ENCODE measurements at regions not wholly inside any gene's neighbourhood (a gene's known extent, or its start where the extent isn't known, plus 50 kb on each side); places are given as distances from the start of the nearest gene placed in this dataset.

- H3K9me3 ChIP-seq (ENCODE audit: control insufficient read depth, low read length): no peaks in the 10 kb centered on the region
- H3K27me3 ChIP-seq (ENCODE audit: control insufficient read depth, insufficient read depth, low read length): peaks cover 4% of the 10 kb centered on the region
- no peaks in the 10 kb centered on the region for H3K36me3 ChIP-seq (ENCODE audit: control insufficient read depth, insufficient read depth, low read length)
- no peak overlapping the region for H3K4me3 ChIP-seq (ENCODE audit: low read length)
- no peaks in the 10 kb centered on the region for H3K4me1 ChIP-seq (ENCODE audit: control insufficient read depth, insufficient read depth, low read length)
- H3K9ac ChIP-seq (ENCODE audit: low read length): no peak overlapping the region
These were observed 102.9 kb upstream of the TWIST2 start for GRCh38 chr2:238744951-238745350.

- H3K4me1 ChIP-seq (ENCODE audit: control insufficient read depth, insufficient read depth, low read length): no peaks in the 10 kb centered on the region
- H3K9ac ChIP-seq (ENCODE audit: low read length): no peak overlapping the region
- H3K36me3 ChIP-seq (ENCODE audit: control insufficient read depth, insufficient read depth, low read length): no peaks in the 10 kb centered on the region
- H3K27me3 ChIP-seq (ENCODE audit: control insufficient read depth, insufficient read depth, low read length): peaks cover 4% of the 10 kb centered on the region
- H3K4me3 ChIP-seq (ENCODE audit: low read length): no peak overlapping the region
- no peaks in the 10 kb centered on the region for H3K9me3 ChIP-seq (ENCODE audit: control insufficient read depth, low read length)
These were observed 101.9 kb upstream of the TWIST2 start for GRCh38 chr2:238745997-238746396.

- H3K27me3 ChIP-seq (ENCODE audit: control insufficient read depth, insufficient read depth, low read length): peaks cover 4% of the 10 kb centered on the region
- no peaks in the 10 kb centered on the region for H3K9me3 ChIP-seq (ENCODE audit: control insufficient read depth, low read length)
- H3K36me3 ChIP-seq (ENCODE audit: control insufficient read depth, insufficient read depth, low read length): no peaks in the 10 kb centered on the region
- H3K4me1 ChIP-seq (ENCODE audit: control insufficient read depth, insufficient read depth, low read length): no peaks in the 10 kb centered on the region
- no peak overlapping the region for H3K9ac ChIP-seq (ENCODE audit: low read length)
- H3K4me3 ChIP-seq (ENCODE audit: low read length): no peak overlapping the region
These were observed 100.8 kb upstream of the TWIST2 start for GRCh38 chr2:238747114-238747513.

GRCh38 chr2:238747557-238747956 is 100.3 kb upstream of the TWIST2 start:
- no peak overlapping the region for H3K9ac ChIP-seq (ENCODE audit: low read length)
- H3K4me3 ChIP-seq (ENCODE audit: low read length): no peak overlapping the region
- no peaks in the 10 kb centered on the region for H3K9me3 ChIP-seq (ENCODE audit: control insufficient read depth, low read length)

GRCh38 chr2:238750212-238750904 is 97.5 kb upstream of the TWIST2 start:
- Histone ChIP-seq H3K4me3 (ENCODE audit: low read length) (no peak overlapping the region), H3K27me3 (ENCODE audit: control insufficient read depth, insufficient read depth, low read length) (no peaks in the 10 kb centered on the region), H3K4me1 (ENCODE audit: control insufficient read depth, insufficient read depth, low read length) (no peaks in the 10 kb centered on the region), H3K36me3 (ENCODE audit: control insufficient read depth, insufficient read depth, low read length) (no peaks in the 10 kb centered on the region), H3K9ac (ENCODE audit: low read length) (no peak overlapping the region), H3K9me3 (ENCODE audit: control insufficient read depth, low read length) (no peaks in the 10 kb centered on the region)

More at GRCh38 chr2:238747557-238747956, 100.3 kb upstream of the TWIST2 start:
- Histone ChIP-seq H3K36me3 (ENCODE audit: control insufficient read depth, insufficient read depth, low read length) (no peaks in the 10 kb centered on the region), H3K27me3 (ENCODE audit: control insufficient read depth, insufficient read depth, low read length) (peaks cover 4% of the 10 kb centered on the region), H3K4me1 (ENCODE audit: control insufficient read depth, insufficient read depth, low read length) (no peaks in the 10 kb centered on the region)

- no peaks in the 10 kb centered on the region for H3K9me3 ChIP-seq (ENCODE audit: control insufficient read depth, low read length)
- no peaks in the 10 kb centered on the region for H3K36me3 ChIP-seq (ENCODE audit: control insufficient read depth, insufficient read depth, low read length)
- H3K9ac ChIP-seq (ENCODE audit: low read length): no peak overlapping the region
- H3K4me1 ChIP-seq (ENCODE audit: control insufficient read depth, insufficient read depth, low read length): no peaks in the 10 kb centered on the region
- no peak overlapping the region for H3K4me3 ChIP-seq (ENCODE audit: low read length)
- H3K27me3 ChIP-seq (ENCODE audit: control insufficient read depth, insufficient read depth, low read length): no peaks in the 10 kb centered on the region
These were observed 93.6 kb upstream of the TWIST2 start for GRCh38 chr2:238754259-238754658.

- H3K36me3 ChIP-seq (ENCODE audit: control insufficient read depth, insufficient read depth, low read length): no peaks in the 10 kb centered on the region
- no peak overlapping the region for H3K4me3 ChIP-seq (ENCODE audit: low read length)
- H3K9me3 ChIP-seq (ENCODE audit: control insufficient read depth, low read length): no peaks in the 10 kb centered on the region
- no peaks in the 10 kb centered on the region for H3K4me1 ChIP-seq (ENCODE audit: control insufficient read depth, insufficient read depth, low read length)
- no peaks in the 10 kb centered on the region for H3K27me3 ChIP-seq (ENCODE audit: control insufficient read depth, insufficient read depth, low read length)
- H3K9ac ChIP-seq (ENCODE audit: low read length): no peak overlapping the region
These were observed 86.0 kb upstream of the TWIST2 start for GRCh38 chr2:238761868-238762267.

GRCh38 chr2:238763471-238763995 is 84.4 kb upstream of the TWIST2 start:
- no peak overlapping the region for H3K9ac ChIP-seq (ENCODE audit: low read length)
- peaks cover 3% of the 10 kb centered on the region for H3K27me3 ChIP-seq (ENCODE audit: control insufficient read depth, insufficient read depth, low read length)
- H3K9me3 ChIP-seq (ENCODE audit: control insufficient read depth, low read length): no peaks in the 10 kb centered on the region
- no peaks in the 10 kb centered on the region for H3K4me1 ChIP-seq (ENCODE audit: control insufficient read depth, insufficient read depth, low read length)
- no peak overlapping the region for H3K4me3 ChIP-seq (ENCODE audit: low read length)
- H3K36me3 ChIP-seq (ENCODE audit: control insufficient read depth, insufficient read depth, low read length): no peaks in the 10 kb centered on the region

GRCh38 chr2:238765590-238765989 is 82.3 kb upstream of the TWIST2 start:
- Histone ChIP-seq H3K4me3 (ENCODE audit: low read length) (no peak overlapping the region), H3K9ac (ENCODE audit: low read length) (no peak overlapping the region), H3K4me1 (ENCODE audit: control insufficient read depth, insufficient read depth, low read length) (no peaks in the 10 kb centered on the region), H3K27me3 (ENCODE audit: control insufficient read depth, insufficient read depth, low read length) (peaks cover 8% of the 10 kb centered on the region), H3K36me3 (ENCODE audit: control insufficient read depth, insufficient read depth, low read length) (no peaks in the 10 kb centered on the region), H3K9me3 (ENCODE audit: control insufficient read depth, low read length) (no peaks in the 10 kb centered on the region)

GRCh38 chr2:238771218-238771617 is 76.7 kb upstream of the TWIST2 start:
- H3K4me3 ChIP-seq (ENCODE audit: low read length): no peak overlapping the region
- H3K4me1 ChIP-seq (ENCODE audit: control insufficient read depth, insufficient read depth, low read length): no peaks in the 10 kb centered on the region
- H3K9me3 ChIP-seq (ENCODE audit: control insufficient read depth, low read length): no peaks in the 10 kb centered on the region
- peaks cover 8% of the 10 kb centered on the region for H3K27me3 ChIP-seq (ENCODE audit: control insufficient read depth, insufficient read depth, low read length)
- H3K36me3 ChIP-seq (ENCODE audit: control insufficient read depth, insufficient read depth, low read length): no peaks in the 10 kb centered on the region
- H3K9ac ChIP-seq (ENCODE audit: low read length): no peak overlapping the region

GRCh38 chr2:238771639-238772038 is 76.2 kb upstream of the TWIST2 start:
- no peak overlapping the region for H3K9ac ChIP-seq (ENCODE audit: low read length)
- H3K27me3 ChIP-seq (ENCODE audit: control insufficient read depth, insufficient read depth, low read length): peaks cover 8% of the 10 kb centered on the region
- no peaks in the 10 kb centered on the region for H3K9me3 ChIP-seq (ENCODE audit: control insufficient read depth, low read length)
- no peaks in the 10 kb centered on the region for H3K36me3 ChIP-seq (ENCODE audit: control insufficient read depth, insufficient read depth, low read length)
- H3K4me3 ChIP-seq (ENCODE audit: low read length): no peak overlapping the region
- H3K4me1 ChIP-seq (ENCODE audit: control insufficient read depth, insufficient read depth, low read length): no peaks in the 10 kb centered on the region

- Histone ChIP-seq H3K27me3 (ENCODE audit: control insufficient read depth, insufficient read depth, low read length) (peaks cover 8% of the 10 kb centered on the region), H3K4me1 (ENCODE audit: control insufficient read depth, insufficient read depth, low read length) (no peaks in the 10 kb centered on the region), H3K9me3 (ENCODE audit: control insufficient read depth, low read length) (no peaks in the 10 kb centered on the region)
These were observed 75.1 kb upstream of the TWIST2 start for GRCh38 chr2:238772635-238773297.

More at GRCh38 chr2:238772635-238773297, 75.1 kb upstream of the TWIST2 start:
- H3K9ac ChIP-seq (ENCODE audit: low read length): no peak overlapping the region
- no peak overlapping the region for H3K4me3 ChIP-seq (ENCODE audit: low read length)
- no peaks in the 10 kb centered on the region for H3K36me3 ChIP-seq (ENCODE audit: control insufficient read depth, insufficient read depth, low read length)

All from mucosa of stomach (tissue), 1 donor.